ENCODE measurements at regions not wholly inside any gene's neighbourhood (a gene's known extent, or its start where the extent isn't known, plus 50 kb on each side); places are given as distances from the start of the nearest gene placed in this dataset.
"Not testable (repeated sequence)": the region's sequence is repeated elsewhere in the genome, so short reads cannot be mapped to it uniquely, and the experiment has no call there.

GRCh38 chr3:3646103-3646844 lies 153.0 kb upstream of the LRRN1 start:
- not testable (repeated sequence) for H3K27ac ChIP-seq (ENCODE audit: low read length); H3K9me3 ChIP-seq (ENCODE audit: insufficient read depth, low read depth, low read length); H3K4me1 ChIP-seq (ENCODE audit: insufficient read depth, low read length); H3K36me3 ChIP-seq (ENCODE audit: insufficient read depth, low read depth, low read length); H3K9ac ChIP-seq (ENCODE audit: low read depth, low read length); H3K4me3 ChIP-seq (ENCODE audit: low read length); H3K27me3 ChIP-seq (ENCODE audit: insufficient read depth, low read length)

DNA sequence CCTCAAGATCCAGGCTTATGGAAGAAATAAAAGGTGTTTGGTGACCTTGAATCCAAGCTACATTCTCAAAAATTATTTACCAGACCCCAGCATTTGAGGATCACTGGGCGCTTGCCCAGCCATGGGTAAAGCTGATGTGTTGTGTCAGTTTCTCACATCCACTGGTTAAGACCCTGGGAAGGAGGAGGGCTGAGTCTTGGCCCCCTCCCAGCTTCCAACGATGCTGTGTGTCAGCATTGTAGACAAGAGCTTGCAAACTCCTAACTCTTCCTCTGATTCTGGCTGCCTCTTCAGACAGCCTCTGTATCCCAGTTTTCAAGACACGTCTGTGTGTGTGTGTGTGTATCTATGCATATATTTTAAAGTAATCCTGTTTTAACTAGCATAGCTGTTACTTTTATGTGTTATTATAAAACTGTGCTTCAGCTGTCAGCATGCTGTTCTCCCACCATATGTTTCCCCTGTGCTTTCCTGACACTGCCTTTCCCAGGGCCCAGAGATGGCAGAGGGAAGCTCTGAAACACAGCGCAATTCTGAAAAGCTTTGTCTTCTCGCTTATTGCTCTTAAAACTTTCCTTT lies 157.3 kb upstream of the LRRN1 start:
- Histone ChIP-seq H3K4me1 (ENCODE audit: insufficient read depth, low read length) (no peaks in the 10 kb centered on the region), H3K27ac (ENCODE audit: low read length) (no peak overlapping the region), H3K4me3 (ENCODE audit: low read length) (no peak overlapping the region), H3K9me3 (ENCODE audit: insufficient read depth, low read depth, low read length) (no peaks in the 10 kb centered on the region), H3K9ac (ENCODE audit: low read depth, low read length) (no peak overlapping the region), H3K27me3 (ENCODE audit: insufficient read depth, low read length) (no peaks in the 10 kb centered on the region), H3K36me3 (ENCODE audit: insufficient read depth, low read depth, low read length) (no peaks in the 10 kb centered on the region)

DNA sequence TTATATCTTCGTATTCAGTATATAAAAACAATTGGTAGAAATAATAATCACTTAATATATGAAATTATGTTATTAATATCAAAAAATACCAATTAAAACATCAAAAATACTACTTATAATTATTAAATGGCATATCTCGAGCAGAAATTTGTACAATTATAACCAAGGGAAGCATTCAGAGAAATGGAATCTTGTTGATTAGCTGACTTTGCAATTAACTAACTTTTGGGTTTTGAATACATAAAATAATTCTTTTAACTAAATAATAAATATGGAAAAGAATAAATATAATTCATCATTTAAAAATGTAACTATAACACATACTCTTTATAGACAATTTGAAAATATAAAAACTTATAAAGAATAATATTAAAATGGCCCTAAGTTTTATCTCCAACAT lies 160.2 kb upstream of the LRRN1 start:
- no peaks in the 10 kb centered on the region for H3K4me1 ChIP-seq (ENCODE audit: insufficient read depth, low read length)
- no peak overlapping the region for H3K9ac ChIP-seq (ENCODE audit: low read depth, low read length)
- H3K27ac ChIP-seq (ENCODE audit: low read length): no peak overlapping the region
- no peak overlapping the region for H3K4me3 ChIP-seq (ENCODE audit: low read length)
- no peaks in the 10 kb centered on the region for H3K36me3 ChIP-seq (ENCODE audit: insufficient read depth, low read depth, low read length)
- H3K27me3 ChIP-seq (ENCODE audit: insufficient read depth, low read length): no peaks in the 10 kb centered on the region
- H3K9me3 ChIP-seq (ENCODE audit: insufficient read depth, low read depth, low read length): no peaks in the 10 kb centered on the region

DNA sequence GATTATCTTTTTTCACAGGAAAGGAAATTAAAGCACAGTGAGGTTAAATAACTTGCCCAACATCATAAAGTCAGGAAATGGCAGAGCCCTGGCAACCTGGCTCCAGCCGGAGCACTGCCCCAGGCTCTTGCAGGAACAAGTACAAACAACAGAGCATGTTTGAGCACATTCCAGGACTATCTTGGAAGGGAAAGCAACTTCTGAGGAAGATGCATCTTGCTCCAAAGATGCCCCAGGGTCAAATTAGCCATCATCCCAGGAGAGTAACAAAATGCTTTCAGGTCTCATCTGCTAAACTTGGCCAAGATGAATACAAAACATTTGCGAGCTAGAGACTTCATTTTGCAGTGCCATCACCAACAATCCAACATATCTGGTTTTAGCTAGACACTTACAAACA lies 162.4 kb upstream of the LRRN1 start:
- Histone ChIP-seq H3K9me3 (ENCODE audit: insufficient read depth, low read depth, low read length) (no peaks in the 10 kb centered on the region), H3K36me3 (ENCODE audit: insufficient read depth, low read depth, low read length) (no peaks in the 10 kb centered on the region), H3K27me3 (ENCODE audit: insufficient read depth, low read length) (no peaks in the 10 kb centered on the region), H3K27ac (ENCODE audit: low read length) (no peak overlapping the region), H3K9ac (ENCODE audit: low read depth, low read length) (no peak overlapping the region), H3K4me1 (ENCODE audit: insufficient read depth, low read length) (no peaks in the 10 kb centered on the region), H3K4me3 (ENCODE audit: low read length) (no peak overlapping the region)

GRCh38 chr3:3635109-3635508 lies 164.1 kb upstream of the LRRN1 start:
- H3K9me3 ChIP-seq (ENCODE audit: insufficient read depth, low read depth, low read length): no peaks in the 10 kb centered on the region
- H3K4me1 ChIP-seq (ENCODE audit: insufficient read depth, low read length): no peaks in the 10 kb centered on the region
- H3K27me3 ChIP-seq (ENCODE audit: insufficient read depth, low read length): no peaks in the 10 kb centered on the region
- H3K36me3 ChIP-seq (ENCODE audit: insufficient read depth, low read depth, low read length): no peaks in the 10 kb centered on the region
- no peak overlapping the region for H3K9ac ChIP-seq (ENCODE audit: low read depth, low read length)
- H3K27ac ChIP-seq (ENCODE audit: low read length): no peak overlapping the region
- no peak overlapping the region for H3K4me3 ChIP-seq (ENCODE audit: low read length)

DNA sequence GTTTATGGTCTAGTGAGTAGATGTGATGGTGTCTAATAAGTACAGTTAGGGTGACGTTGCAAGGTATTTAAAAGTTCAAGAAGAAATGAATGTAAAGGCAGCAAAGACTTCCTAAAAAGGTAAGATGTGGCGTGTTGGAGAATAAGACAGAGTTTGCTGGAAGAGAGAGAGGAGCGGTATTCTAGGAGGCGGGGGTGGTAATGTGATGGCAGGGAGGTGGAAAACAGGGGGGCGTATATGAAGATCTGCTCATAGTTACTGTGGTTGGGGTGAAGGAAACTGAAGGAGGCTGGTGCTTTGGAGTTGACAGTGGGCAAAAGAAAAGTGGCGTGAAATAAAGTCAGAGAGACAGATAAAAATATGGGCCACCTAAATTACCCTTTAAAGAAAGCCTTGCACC lies 164.9 kb upstream of the LRRN1 start:
- Histone ChIP-seq H3K36me3 (ENCODE audit: insufficient read depth, low read depth, low read length) (no peaks in the 10 kb centered on the region), H3K27ac (ENCODE audit: low read length) (no peak overlapping the region), H3K4me1 (ENCODE audit: insufficient read depth, low read length) (no peaks in the 10 kb centered on the region), H3K9ac (ENCODE audit: low read depth, low read length) (no peak overlapping the region), H3K9me3 (ENCODE audit: insufficient read depth, low read depth, low read length) (no peaks in the 10 kb centered on the region), H3K4me3 (ENCODE audit: low read length) (no peak overlapping the region), H3K27me3 (ENCODE audit: insufficient read depth, low read length) (no peaks in the 10 kb centered on the region)

DNA sequence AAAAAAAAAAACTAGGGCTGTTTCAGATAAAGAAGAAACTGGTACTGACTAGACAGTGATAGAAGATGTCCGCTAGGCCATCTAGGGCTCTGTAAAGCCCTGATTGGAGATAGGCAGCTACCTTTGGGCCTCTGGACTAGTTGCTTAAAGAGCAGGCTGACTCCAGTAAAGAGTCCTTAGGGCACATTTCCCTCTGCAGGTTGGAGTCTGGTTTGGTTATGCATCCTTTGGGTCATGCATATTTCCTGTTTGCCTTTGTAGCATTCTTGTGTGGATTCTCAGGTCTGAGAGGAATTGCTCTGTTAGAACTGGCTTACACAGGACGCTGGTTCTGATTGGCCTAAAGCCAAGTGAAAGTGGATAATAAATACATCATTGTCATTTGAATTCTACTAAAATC lies 165.5 kb upstream of the LRRN1 start:
- Histone ChIP-seq H3K9me3 (ENCODE audit: insufficient read depth, low read depth, low read length) (no peaks in the 10 kb centered on the region), H3K27ac (ENCODE audit: low read length) (no peak overlapping the region), H3K27me3 (ENCODE audit: insufficient read depth, low read length) (no peaks in the 10 kb centered on the region), H3K4me1 (ENCODE audit: insufficient read depth, low read length) (no peaks in the 10 kb centered on the region), H3K36me3 (ENCODE audit: insufficient read depth, low read depth, low read length) (no peaks in the 10 kb centered on the region), H3K9ac (ENCODE audit: low read depth, low read length) (no peak overlapping the region), H3K4me3 (ENCODE audit: low read length) (no peak overlapping the region)

DNA sequence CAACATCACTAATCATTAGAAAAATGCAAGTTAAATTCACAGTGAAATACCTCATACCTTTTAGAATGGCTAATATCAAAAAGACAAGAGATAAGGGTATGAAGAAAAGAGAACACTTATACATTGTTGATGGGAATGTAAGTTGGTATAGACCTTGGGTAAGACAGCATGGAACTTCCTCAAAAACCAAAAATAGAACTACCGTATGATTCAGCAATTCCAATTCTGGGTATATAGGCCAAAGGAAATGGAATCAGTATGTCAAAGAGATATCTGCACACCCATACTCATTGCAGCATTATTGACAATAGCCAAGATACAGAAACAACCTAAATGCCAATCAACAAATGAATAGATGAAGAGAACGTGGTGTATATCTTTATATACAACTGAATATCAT lies 166.8 kb upstream of the LRRN1 start:
- H3K4me1 ChIP-seq (ENCODE audit: insufficient read depth, low read length): no peaks in the 10 kb centered on the region
- H3K27ac ChIP-seq (ENCODE audit: low read length): no peak overlapping the region
- no peaks in the 10 kb centered on the region for H3K27me3 ChIP-seq (ENCODE audit: insufficient read depth, low read length)
- no peaks in the 10 kb centered on the region for H3K9me3 ChIP-seq (ENCODE audit: insufficient read depth, low read depth, low read length)
- no peak overlapping the region for H3K4me3 ChIP-seq (ENCODE audit: low read length)
- no peak overlapping the region for H3K9ac ChIP-seq (ENCODE audit: low read depth, low read length)
- H3K36me3 ChIP-seq (ENCODE audit: insufficient read depth, low read depth, low read length): no peaks in the 10 kb centered on the region

DNA sequence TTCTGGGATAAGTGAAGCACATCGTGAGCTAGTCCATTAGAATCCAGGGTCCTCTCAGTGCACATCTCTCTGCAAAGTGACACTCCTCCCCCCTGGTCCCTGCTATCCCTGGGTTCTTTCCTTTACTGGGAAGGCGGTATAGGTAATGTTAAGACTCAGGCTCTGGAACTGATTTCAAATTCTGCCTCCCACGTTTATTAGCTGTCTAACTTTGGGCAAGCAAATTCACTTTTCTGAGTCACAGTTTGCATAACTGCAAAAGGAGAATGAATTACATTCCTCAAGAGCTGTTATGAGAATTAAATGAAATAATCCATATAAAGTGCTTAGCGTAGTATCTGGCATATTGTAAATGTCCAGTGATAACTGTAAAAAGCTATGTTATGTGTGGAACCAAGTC lies 168.1 kb upstream of the LRRN1 start:
- Histone ChIP-seq H3K4me1 (ENCODE audit: insufficient read depth, low read length) (no peaks in the 10 kb centered on the region), H3K9ac (ENCODE audit: low read depth, low read length) (no peak overlapping the region), H3K27me3 (ENCODE audit: insufficient read depth, low read length) (no peaks in the 10 kb centered on the region), H3K9me3 (ENCODE audit: insufficient read depth, low read depth, low read length) (no peaks in the 10 kb centered on the region), H3K4me3 (ENCODE audit: low read length) (no peak overlapping the region), H3K27ac (ENCODE audit: low read length) (no peak overlapping the region), H3K36me3 (ENCODE audit: insufficient read depth, low read depth, low read length) (no peaks in the 10 kb centered on the region)

- no peak overlapping the region for H3K9ac ChIP-seq (ENCODE audit: low read depth, low read length)
- H3K27me3 ChIP-seq (ENCODE audit: insufficient read depth, low read length): no peaks in the 10 kb centered on the region
- H3K27ac ChIP-seq (ENCODE audit: low read length): no peak overlapping the region
- no peaks in the 10 kb centered on the region for H3K36me3 ChIP-seq (ENCODE audit: insufficient read depth, low read depth, low read length)
- H3K4me1 ChIP-seq (ENCODE audit: insufficient read depth, low read length): no peaks in the 10 kb centered on the region
- no peak overlapping the region for H3K4me3 ChIP-seq (ENCODE audit: low read length)
- H3K9me3 ChIP-seq (ENCODE audit: insufficient read depth, low read depth, low read length): no peaks in the 10 kb centered on the region
These were observed 169.3 kb upstream of the LRRN1 start for GRCh38 chr3:3629911-3630310.

DNA sequence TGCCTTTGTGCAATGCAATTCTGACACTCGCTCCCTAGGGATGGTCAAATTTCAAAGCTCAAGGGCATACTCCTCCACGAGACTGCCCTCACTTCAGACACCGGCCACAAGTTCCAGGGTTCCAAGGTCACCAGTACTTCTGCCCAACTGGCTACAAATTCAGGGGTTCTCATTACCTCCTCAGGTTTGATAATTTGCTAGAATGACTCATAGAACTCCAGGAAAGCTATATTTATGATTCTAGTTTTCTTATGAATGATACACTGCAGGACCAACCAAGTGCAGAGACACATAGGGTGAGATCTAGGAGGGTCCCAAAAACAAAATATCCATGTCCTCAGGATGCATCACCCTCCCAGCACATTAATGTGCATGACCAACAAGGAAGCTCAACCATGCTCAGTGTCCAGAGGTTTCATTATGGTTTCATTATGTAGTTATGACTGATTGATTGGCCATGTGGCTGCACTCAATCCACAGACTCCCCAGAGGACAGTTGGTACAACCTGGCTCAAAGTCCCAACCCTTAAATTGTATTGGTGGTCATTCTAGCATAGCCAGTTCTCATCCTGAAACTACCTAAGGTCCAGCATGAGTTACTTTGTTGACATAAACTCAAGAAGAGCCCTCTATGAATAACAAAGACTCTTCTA lies 170.4 kb upstream of the LRRN1 start:
- H3K36me3 ChIP-seq (ENCODE audit: insufficient read depth, low read depth, low read length): no peaks in the 10 kb centered on the region

GRCh38 chr3:3627114-3627513 lies 172.1 kb upstream of the LRRN1 start:
- no peaks in the 10 kb centered on the region for H3K4me1 ChIP-seq (ENCODE audit: insufficient read depth, low read length)
- no peak overlapping the region for H3K4me3 ChIP-seq (ENCODE audit: low read length)
- H3K36me3 ChIP-seq (ENCODE audit: insufficient read depth, low read depth, low read length): no peaks in the 10 kb centered on the region
- H3K27me3 ChIP-seq (ENCODE audit: insufficient read depth, low read length): no peaks in the 10 kb centered on the region
- H3K9me3 ChIP-seq (ENCODE audit: insufficient read depth, low read depth, low read length): no peaks in the 10 kb centered on the region
- no peak overlapping the region for H3K27ac ChIP-seq (ENCODE audit: low read length)
- H3K9ac ChIP-seq (ENCODE audit: low read depth, low read length): no peak overlapping the region

More for the DNA sequence above, 170.4 kb upstream of the LRRN1 start:
- Histone ChIP-seq H3K27ac (ENCODE audit: low read length) (no peak overlapping the region), H3K4me3 (ENCODE audit: low read length) (no peak overlapping the region), H3K27me3 (ENCODE audit: insufficient read depth, low read length) (no peaks in the 10 kb centered on the region), H3K9me3 (ENCODE audit: insufficient read depth, low read depth, low read length) (no peaks in the 10 kb centered on the region), H3K4me1 (ENCODE audit: insufficient read depth, low read length) (no peaks in the 10 kb centered on the region), H3K9ac (ENCODE audit: low read depth, low read length) (no peak overlapping the region)
